ENCODE measurements at regions not wholly inside any gene's neighbourhood (a gene's known extent, or its start where the extent isn't known, plus 50 kb on each side); places are given as distances from the start of the nearest gene placed in this dataset.

- TF ChIP-seq CTCF (IDR thresholded peaks at IDR 0.05): no peak
Measured at GRCh38 chr13:33918199-33918932, 100.4 kb downstream of the RFC3 start.

- no peak for TF ChIP-seq CTCF (IDR thresholded peaks at IDR 0.05)
Measured at GRCh38 chr13:33919120-33919519, 101.2 kb downstream of the RFC3 start.

- TF ChIP-seq CTCF (IDR thresholded peaks at IDR 0.05): no peak
Measured at GRCh38 chr13:33925563-33925962, 107.6 kb downstream of the RFC3 start.

GRCh38 chr13:33927315-33927714 is 109.4 kb downstream of the RFC3 start:
- TF ChIP-seq CTCF (IDR thresholded peaks at IDR 0.05): no peak

- TF ChIP-seq CTCF (IDR thresholded peaks at IDR 0.05): peak; percentile 59
Measured at GRCh38 chr13:33931397-33932311, 113.7 kb downstream of the RFC3 start.

- TF ChIP-seq CTCF (IDR thresholded peaks at IDR 0.05): no peak
Measured at GRCh38 chr13:33932769-33933406, 114.9 kb downstream of the RFC3 start.

GRCh38 chr13:33933810-33934209 is 115.9 kb downstream of the RFC3 start:
- TF ChIP-seq CTCF (IDR thresholded peaks at IDR 0.05): no peak
